Trophoblast cell (in vitro differentiated cells and primary cell): ENCODE measurements at regions not wholly inside any gene's neighbourhood (a gene's known extent, or its start where the extent isn't known, plus 50 kb on each side); places are given as distances from the start of the nearest gene placed in this dataset.

Experiments
- DNase-seq, 2 donors: peaks; one replicate each; pipeline ENCODE4 v3.0.0-alpha.2; 2016
- H2AFZ ChIP-seq: 2 replicates; pipeline ENCODE4 v1.6.1; 2013; ENCODE audit warnings: low read length, moderate library complexity, mild to moderate bottlenecking; ENCODE audit not compliant: insufficient read depth, poor library complexity
- H2AK5ac ChIP-seq: 2 replicates; pipeline ENCODE4 v1.6.1; 2013; ENCODE audit warnings: mild to moderate bottlenecking, low read length
- H2BK120ac ChIP-seq: 2 replicates; pipeline ENCODE4 v1.6.1; 2013; ENCODE audit warnings: low read length, mild to moderate bottlenecking, moderate library complexity; ENCODE audit not compliant: insufficient read depth, poor library complexity
- H2BK12ac ChIP-seq: 2 replicates; pipeline ENCODE4 v1.6.1; 2013; ENCODE audit warnings: mild to moderate bottlenecking, low read length, moderate library complexity
- H2BK5ac ChIP-seq: 2 replicates; pipeline ENCODE4 v1.6.1; 2013; ENCODE audit warnings: low read length, low read depth, moderate library complexity, mild to moderate bottlenecking; ENCODE audit not compliant: poor library complexity
- H3K14ac ChIP-seq: 2 replicates; pipeline ENCODE4 v1.6.1; 2013; ENCODE audit warnings: mild to moderate bottlenecking, low read length
- H3K18ac ChIP-seq: 2 replicates; pipeline ENCODE4 v1.6.1; 2013; ENCODE audit warnings: mild to moderate bottlenecking, low read length
- H3K23ac ChIP-seq: 2 replicates; pipeline ENCODE4 v1.6.1; 2013; ENCODE audit warnings: low read length
- H3K27ac ChIP-seq: 2 replicates; pipeline ENCODE4 v1.5.1; 2013; ENCODE audit warnings: low read depth, mild to moderate bottlenecking, inconsistent platforms, low read length, moderate library complexity
- H3K27me3 ChIP-seq: 2 replicates; pipeline ENCODE4 v1.6.1; 2013; ENCODE audit warnings: inconsistent platforms, mild to moderate bottlenecking, low read length, moderate library complexity; ENCODE audit not compliant: insufficient read depth
- H3K36me3 ChIP-seq, 2 experiments: 1 replicate in 1 of 2; 2 replicates in 1 of 2; pipeline ENCODE4 v1.6.1; 2013; ENCODE audit warnings: low read length in 2 of 2, mild to moderate bottlenecking in 2 of 2, moderate library complexity in 1 of 2; ENCODE audit not compliant: insufficient read depth in 2 of 2, control insufficient read depth in 1 of 2
- H3K4ac ChIP-seq: 2 replicates; pipeline ENCODE4 v1.6.1; 2013; ENCODE audit warnings: low read depth, mild to moderate bottlenecking, low read length, moderate library complexity
- H3K4me1 ChIP-seq, 2 experiments: 1 replicate in 1 of 2; 2 replicates in 1 of 2; pipeline ENCODE4 v1.6.1; 2013; ENCODE audit warnings: low read length in 2 of 2, mild to moderate bottlenecking in 2 of 2, moderate library complexity in 1 of 2; ENCODE audit not compliant: insufficient read depth in 2 of 2, control insufficient read depth in 1 of 2
- H3K4me2 ChIP-seq: 2 replicates; pipeline ENCODE4 v1.6.1; 2013; ENCODE audit warnings: inconsistent platforms, mild to moderate bottlenecking, low read length, moderate library complexity
- H3K4me3 ChIP-seq: 2 replicates; pipeline ENCODE4 v1.5.1; 2013; ENCODE audit warnings: mild to moderate bottlenecking, low read depth, low read length, inconsistent platforms
- H3K79me1 ChIP-seq: one replicate; pipeline ENCODE4 v1.6.1; 2013; ENCODE audit warnings: low read length
- H3K79me2 ChIP-seq: 2 replicates; pipeline ENCODE4 v1.6.1; 2013; ENCODE audit warnings: low read length, mild to moderate bottlenecking; ENCODE audit not compliant: control insufficient read depth, insufficient read depth, poor library complexity
- H3K9ac ChIP-seq: 2 replicates; pipeline ENCODE4 v1.6.1; 2013; ENCODE audit warnings: mild to moderate bottlenecking, low read length
- H3K9me3 ChIP-seq: 2 replicates; pipeline ENCODE4 v1.6.1; 2013; ENCODE audit warnings: low read depth, mild to moderate bottlenecking, control low read depth, inconsistent platforms, low read length; ENCODE audit not compliant: insufficient read depth
- H4K12ac ChIP-seq: 2 replicates; pipeline ENCODE4 v1.6.1; 2013; ENCODE audit warnings: low read depth, mild to moderate bottlenecking, low read length, moderate library complexity
- H4K8ac ChIP-seq: 2 replicates; pipeline ENCODE4 v1.6.1; 2013; ENCODE audit warnings: low read depth, mild to moderate bottlenecking, low read length, moderate library complexity
- H4K91ac ChIP-seq: one replicate; pipeline ENCODE4 v1.6.1; 2013; ENCODE audit warnings: low read depth, mild to moderate bottlenecking, low read length, moderate library complexity
- WGBS: extraction: QIAGEN DNeasy Blood & Tissue Kit; methylation state at CpG from one replicate; pipeline ENCODE4 v1.1.7; 2013; ENCODE audit warnings: missing lambda C conversion rate; ENCODE audit not compliant: insufficient read length, insufficient coverage; ENCODE audit errors: extremely low coverage; 5-methylcytosine and 5-hydroxymethylcytosine counted together

- H2BK120ac ChIP-seq: no peak overlapping the region
- no peak overlapping the region for H2AFZ ChIP-seq
- no peak overlapping the region for H4K8ac ChIP-seq
- no peaks in the 10 kb centered on the region for H3K79me1 ChIP-seq
- H3K14ac ChIP-seq: no peak overlapping the region
- no peak overlapping the region for H3K27ac ChIP-seq
- no peak overlapping the region for H3K4me3 ChIP-seq
- H3K9ac ChIP-seq: no peak overlapping the region
- H3K4ac ChIP-seq: no peak overlapping the region
- no peak overlapping the region for H4K91ac ChIP-seq
- H3K18ac ChIP-seq: no peak overlapping the region
- no CpG with 5 or more reads among the region's 10 CpGs for WGBS
- peaks cover 1% of the 10 kb centered on the region for H3K9me3 ChIP-seq
- no peaks in the 10 kb centered on the region for H3K4me1 ChIP-seq
- no peak overlapping the region for H2AK5ac ChIP-seq
- H3K4me2 ChIP-seq: no peak overlapping the region
- no peak overlapping the region for H2BK5ac ChIP-seq
- no peaks in the 10 kb centered on the region for H3K27me3 ChIP-seq
- no peak for DNase-seq
- no peak overlapping the region for H3K23ac ChIP-seq
- no peak overlapping the region for H4K12ac ChIP-seq
- no peak overlapping the region for H2BK12ac ChIP-seq
- peaks cover 0 to 2% of the 10 kb centered on the region in 2 experiments for H3K36me3 ChIP-seq
- H3K79me2 ChIP-seq: no peaks in the 10 kb centered on the region
Observed at GRCh38 chr6:11876934-11877433, 98.4 kb upstream of the ADTRP start.

DNA sequence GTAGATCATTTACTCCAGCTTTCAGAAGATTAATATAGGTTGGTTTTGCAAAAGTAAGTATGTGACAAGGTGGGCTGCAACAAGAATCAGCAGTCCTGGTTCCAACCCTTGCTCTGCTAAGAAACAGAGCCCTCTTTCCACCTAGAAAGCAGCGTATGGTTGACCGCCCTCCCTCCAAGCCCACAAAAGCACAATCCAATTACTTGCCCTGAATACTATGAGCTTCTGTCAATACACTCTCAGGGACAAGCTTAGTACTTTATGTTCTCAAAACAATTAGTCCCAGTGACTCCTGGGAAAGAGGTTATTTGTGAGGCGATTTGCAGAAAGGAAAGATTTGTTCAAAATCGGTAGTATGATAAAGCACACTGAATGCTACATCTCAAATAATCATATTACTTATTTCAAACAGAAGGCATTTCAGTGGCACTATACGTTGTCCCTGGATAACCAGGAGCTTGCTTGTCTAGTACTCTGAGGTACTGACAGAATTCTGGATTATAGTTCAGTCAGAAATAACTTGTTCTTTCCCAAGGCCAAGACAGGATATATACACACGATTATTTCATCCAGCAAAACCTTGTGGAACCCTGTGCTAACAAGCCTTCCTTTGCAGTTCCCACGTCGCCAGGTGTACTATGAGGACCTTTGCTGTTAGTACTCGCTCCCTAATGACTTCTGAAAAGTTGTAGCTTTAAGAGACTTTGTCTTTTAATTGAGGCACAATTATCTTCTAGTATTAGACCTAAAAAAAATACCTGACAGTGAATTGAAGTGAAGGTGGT is 96.9 kb upstream of the ADTRP start:
- WGBS: no CpG with 5 or more reads among the region's 9 CpGs
- no peak overlapping the region for H3K9ac ChIP-seq
- peaks cover 0 to 2% of the 10 kb centered on the region in 2 experiments for H3K36me3 ChIP-seq
- H3K27ac ChIP-seq: no peak overlapping the region
- H3K14ac ChIP-seq: no peak overlapping the region
- H3K9me3 ChIP-seq: no peaks in the 10 kb centered on the region
- no peak overlapping the region for H3K18ac ChIP-seq
- H2AFZ ChIP-seq: no peak overlapping the region
- H3K4me1 ChIP-seq: no peaks in the 10 kb centered on the region
- H3K4me2 ChIP-seq: no peak overlapping the region
- H4K91ac ChIP-seq: no peak overlapping the region
- no peak overlapping the region for H3K4me3 ChIP-seq
- no peak for DNase-seq
- no peak overlapping the region for H2BK120ac ChIP-seq
- H4K12ac ChIP-seq: no peak overlapping the region
- H4K8ac ChIP-seq: no peak overlapping the region
- no peak overlapping the region for H3K4ac ChIP-seq
- H2BK12ac ChIP-seq: no peak overlapping the region
- no peaks in the 10 kb centered on the region for H3K27me3 ChIP-seq
- no peaks in the 10 kb centered on the region for H3K79me2 ChIP-seq
- H3K23ac ChIP-seq: no peak overlapping the region
- no peak overlapping the region for H2AK5ac ChIP-seq
- H3K79me1 ChIP-seq: no peaks in the 10 kb centered on the region
- H2BK5ac ChIP-seq: no peak overlapping the region

GRCh38 chr6:11869672-11870340 is 91.2 kb upstream of the ADTRP start:
- Histone ChIP-seq H2BK120ac (no peak overlapping the region), H3K9ac (no peak overlapping the region), H3K27ac (no peak overlapping the region), H2AFZ (no peak overlapping the region), H2BK12ac (no peak overlapping the region), H3K23ac (no peak overlapping the region), H3K36me3 (peaks cover 0 to 2% of the 10 kb centered on the region in 2 experiments), H3K9me3 (no peaks in the 10 kb centered on the region), H2AK5ac (no peak overlapping the region), H3K4me2 (no peak overlapping the region), H3K4ac (no peak overlapping the region), H3K14ac (no peak overlapping the region), H4K91ac (no peak overlapping the region), H3K79me2 (no peaks in the 10 kb centered on the region), H4K8ac (no peak overlapping the region), H3K27me3 (no peaks in the 10 kb centered on the region), H3K18ac (no peak overlapping the region), H3K4me1 (no peaks in the 10 kb centered on the region), H3K79me1 (no peaks in the 10 kb centered on the region), H2BK5ac (no peak overlapping the region), H4K12ac (no peak overlapping the region), H3K4me3 (no peak overlapping the region)
- no peak for DNase-seq
- no CpG with 5 or more reads among the region's 8 CpGs for WGBS

DNA sequence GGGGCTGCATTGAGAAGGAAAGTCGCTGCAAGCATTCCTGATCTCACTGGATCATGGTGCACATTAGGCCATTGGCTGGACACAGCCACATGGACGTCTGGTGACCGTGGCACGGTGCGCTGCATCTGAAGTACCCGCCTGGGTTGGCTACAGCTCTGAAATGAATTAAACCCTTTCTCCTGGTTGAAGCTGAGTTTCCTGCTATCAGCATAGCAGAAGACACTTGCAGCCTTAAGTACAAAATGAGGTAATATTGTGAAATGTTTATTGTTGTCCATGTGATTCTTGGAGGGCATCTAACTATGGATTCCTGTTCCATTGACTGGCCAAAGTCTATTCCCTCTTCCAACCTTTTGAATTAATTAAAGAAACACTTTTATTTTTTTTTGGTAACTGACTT is 89.8 kb upstream of the ADTRP start:
- Histone ChIP-seq H4K12ac (no peak overlapping the region), H3K18ac (no peak overlapping the region), H2BK12ac (no peak overlapping the region), H2BK5ac (no peak overlapping the region), H3K27ac (no peak overlapping the region), H4K91ac (no peak overlapping the region), H3K14ac (no peak overlapping the region), H3K23ac (no peak overlapping the region), H4K8ac (no peak overlapping the region), H3K4me3 (no peak overlapping the region), H3K79me2 (no peaks in the 10 kb centered on the region), H3K27me3 (no peaks in the 10 kb centered on the region), H2AK5ac (no peak overlapping the region), H3K4me1 (no peaks in the 10 kb centered on the region), H3K9ac (no peak overlapping the region), H3K9me3 (no peaks in the 10 kb centered on the region), H2BK120ac (no peak overlapping the region), H3K79me1 (no peaks in the 10 kb centered on the region), H2AFZ (no peak overlapping the region), H3K4me2 (no peak overlapping the region), H3K36me3 (no peaks in the 10 kb centered on the region), H3K4ac (no peak overlapping the region)
- no peak for DNase-seq
- no CpG with 5 or more reads among the region's 6 CpGs for WGBS
